B cell (primary cell): ENCODE measurements at regions not wholly inside any gene's neighbourhood (a gene's known extent, or its start where the extent isn't known, plus 50 kb on each side); places are given as distances from the start of the nearest gene placed in this dataset.

Experiments
- CTCF ChIP-seq: fragments of 200-600 bp; IDR thresholded peaks from one replicate; pipeline ENCODE4 v1.8.0; 2022; ENCODE audit warnings: antibody characterized with exemption, mild to moderate bottlenecking
- EZH2 ChIP-seq: IDR thresholded peaks from 2 replicates; pipeline ENCODE4 v1.6.1; 2012; ENCODE audit warnings: borderline replicate concordance, low read depth, mild to moderate bottlenecking, moderate library complexity, low read length; ENCODE audit not compliant: insufficient read depth, poor library complexity, severe bottlenecking

- TF ChIP-seq CTCF (no peak), EZH2 (no peak)
These were observed 198.7 kb upstream of the SALL3 start for GRCh38 chr18:78780719-78781600.
